ENCODE measurements at regions not wholly inside any gene's neighbourhood (a gene's known extent, or its start where the extent isn't known, plus 50 kb on each side); places are given as distances from the start of the nearest gene placed in this dataset.

DNA sequence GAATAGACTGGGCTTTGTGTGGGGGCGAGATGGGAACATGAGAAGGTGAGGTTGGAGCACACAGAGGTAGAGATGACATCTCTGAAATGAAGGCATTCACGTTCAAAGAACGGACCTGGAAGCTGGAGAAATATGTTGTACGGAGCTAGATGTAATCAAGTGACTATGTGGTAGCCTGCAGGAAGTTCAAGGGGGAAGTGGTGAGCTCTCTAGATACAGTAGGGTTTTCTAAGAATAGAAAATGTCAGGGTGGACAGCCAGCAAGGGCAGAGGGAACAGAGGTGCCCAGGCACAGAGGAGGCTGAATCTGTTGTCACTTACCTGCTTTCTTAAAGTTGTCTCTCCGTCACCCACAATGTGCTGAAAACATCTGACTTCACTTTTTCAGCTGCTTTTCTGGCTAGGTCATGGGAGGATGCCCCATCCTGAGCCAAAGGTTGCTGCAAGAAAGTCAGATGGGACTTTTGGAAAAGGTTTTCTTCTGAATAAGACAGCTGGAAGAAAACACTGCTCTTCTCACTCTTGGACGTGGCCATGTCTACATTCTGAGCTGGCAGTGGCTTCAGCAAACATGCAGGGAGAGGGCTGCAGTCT is 171.5 kb upstream of the B3GAT1 start:
- no peak for TF ChIP-seq EZH2 (IDR thresholded peaks at IDR 0.05; ENCODE audit: borderline replicate concordance, low read length)
- TF ChIP-seq, protein P1, sequence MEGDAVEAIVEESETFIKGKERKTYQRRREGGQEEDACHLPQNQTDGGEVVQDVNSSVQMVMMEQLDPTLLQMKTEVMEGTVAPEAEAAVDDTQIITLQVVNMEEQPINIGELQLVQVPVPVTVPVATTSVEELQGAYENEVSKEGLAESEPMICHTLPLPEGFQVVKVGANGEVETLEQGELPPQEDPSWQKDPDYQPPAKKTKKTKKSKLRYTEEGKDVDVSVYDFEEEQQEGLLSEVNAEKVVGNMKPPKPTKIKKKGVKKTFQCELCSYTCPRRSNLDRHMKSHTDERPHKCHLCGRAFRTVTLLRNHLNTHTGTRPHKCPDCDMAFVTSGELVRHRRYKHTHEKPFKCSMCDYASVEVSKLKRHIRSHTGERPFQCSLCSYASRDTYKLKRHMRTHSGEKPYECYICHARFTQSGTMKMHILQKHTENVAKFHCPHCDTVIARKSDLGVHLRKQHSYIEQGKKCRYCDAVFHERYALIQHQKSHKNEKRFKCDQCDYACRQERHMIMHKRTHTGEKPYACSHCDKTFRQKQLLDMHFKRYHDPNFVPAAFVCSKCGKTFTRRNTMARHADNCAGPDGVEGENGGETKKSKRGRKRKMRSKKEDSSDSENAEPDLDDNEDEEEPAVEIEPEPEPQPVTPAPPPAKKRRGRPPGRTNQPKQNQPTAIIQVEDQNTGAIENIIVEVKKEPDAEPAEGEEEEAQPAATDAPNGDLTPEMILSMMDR (IDR thresholded peaks at IDR 0.05; ENCODE audit: low read length), result no peak

Measured in OCI-LY1 (cell line).